ENCODE measurements at regions not wholly inside any gene's neighbourhood (a gene's known extent, or its start where the extent isn't known, plus 50 kb on each side); places are given as distances from the start of the nearest gene placed in this dataset.

GRCh38 chr7:118079369-118079768, 104.6 kb upstream of the LSM8 start:
- no peak for TF ChIP-seq EZH2 (IDR thresholded peaks at IDR 0.05; ENCODE audit: low read length)
- TF ChIP-seq, protein P1, sequence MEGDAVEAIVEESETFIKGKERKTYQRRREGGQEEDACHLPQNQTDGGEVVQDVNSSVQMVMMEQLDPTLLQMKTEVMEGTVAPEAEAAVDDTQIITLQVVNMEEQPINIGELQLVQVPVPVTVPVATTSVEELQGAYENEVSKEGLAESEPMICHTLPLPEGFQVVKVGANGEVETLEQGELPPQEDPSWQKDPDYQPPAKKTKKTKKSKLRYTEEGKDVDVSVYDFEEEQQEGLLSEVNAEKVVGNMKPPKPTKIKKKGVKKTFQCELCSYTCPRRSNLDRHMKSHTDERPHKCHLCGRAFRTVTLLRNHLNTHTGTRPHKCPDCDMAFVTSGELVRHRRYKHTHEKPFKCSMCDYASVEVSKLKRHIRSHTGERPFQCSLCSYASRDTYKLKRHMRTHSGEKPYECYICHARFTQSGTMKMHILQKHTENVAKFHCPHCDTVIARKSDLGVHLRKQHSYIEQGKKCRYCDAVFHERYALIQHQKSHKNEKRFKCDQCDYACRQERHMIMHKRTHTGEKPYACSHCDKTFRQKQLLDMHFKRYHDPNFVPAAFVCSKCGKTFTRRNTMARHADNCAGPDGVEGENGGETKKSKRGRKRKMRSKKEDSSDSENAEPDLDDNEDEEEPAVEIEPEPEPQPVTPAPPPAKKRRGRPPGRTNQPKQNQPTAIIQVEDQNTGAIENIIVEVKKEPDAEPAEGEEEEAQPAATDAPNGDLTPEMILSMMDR (optimal IDR thresholded peaks at IDR 0.05 in 1 of 3, IDR thresholded peaks at IDR 0.05 in 1 of 3, conservative IDR thresholded peaks at IDR 0.05 in 1 of 3; ENCODE audit: extremely low read depth in 1 of 3, insufficient read depth in 2 of 3, low read length in 3 of 3) = no peak
- dilution Hi-C loops (cut with MboI; ENCODE audit: extremely low pct_ligation_motif_present, low sequenced_read_pairs) = no loop called here
- Histone ChIP-seq H3K27ac (ENCODE audit: control insufficient read depth, insufficient read depth, low read length) (peak overlapping the region; percentile 68), H3K9ac (ENCODE audit: control insufficient read depth, extremely low read depth, insufficient read depth, low read length) (no peak overlapping the region), H3K4me1 (ENCODE audit: control insufficient read depth, extremely low read depth, insufficient read depth, low read length) (peaks cover 44% of the 10 kb centered on the region), H3K9me3 (ENCODE audit: control insufficient read depth, low read depth, low read length) (no peaks in the 10 kb centered on the region), H2AFZ (ENCODE audit: control insufficient read depth, low read length) (no peak overlapping the region), H3K27me3 (ENCODE audit: control insufficient read depth, extremely low read depth, insufficient read depth, low read length) (no peaks in the 10 kb centered on the region), H3K9me1 (ENCODE audit: control insufficient read depth, extremely low read depth, insufficient read depth, low read length) (no peaks in the 10 kb centered on the region), H4K20me1 (ENCODE audit: control insufficient read depth, extremely low read depth, insufficient read depth, low read length) (no peaks in the 10 kb centered on the region), H3K4me3 (ENCODE audit: control insufficient read depth in 2 of 3, extremely low read depth in 1 of 3, insufficient read depth in 2 of 3, low read depth in 1 of 3, low read length in 3 of 3) (no peak overlapping the region), H3K4me2 (ENCODE audit: control insufficient read depth, extremely low read depth, insufficient read depth, low read depth, low read length) (peak overlapping the region; percentile 61), H3K79me2 (ENCODE audit: control insufficient read depth, insufficient read depth, low read length) (no peaks in the 10 kb centered on the region), H3K36me3 (ENCODE audit: control insufficient read depth in 2 of 2, extremely low read depth in 1 of 2, insufficient read depth in 2 of 2, low read length in 2 of 2) (no peaks in the 10 kb centered on the region)
- DNase-seq (ENCODE audit: low read depth, low spot score) (no peak), FAIRE-seq (peak; percentile 52)

GRCh38 chr7:118080947-118081346, 103.0 kb upstream of the LSM8 start:
- Histone ChIP-seq H3K4me3 (ENCODE audit: control insufficient read depth in 2 of 3, extremely low read depth in 1 of 3, insufficient read depth in 2 of 3, low read depth in 1 of 3, low read length in 3 of 3) (no peak overlapping the region), H3K27me3 (ENCODE audit: control insufficient read depth, extremely low read depth, insufficient read depth, low read length) (no peaks in the 10 kb centered on the region), H3K4me2 (ENCODE audit: control insufficient read depth, extremely low read depth, insufficient read depth, low read depth, low read length) (peak overlapping the region; percentile 49), H3K9me3 (ENCODE audit: control insufficient read depth, low read depth, low read length) (no peaks in the 10 kb centered on the region), H3K36me3 (ENCODE audit: control insufficient read depth in 2 of 2, extremely low read depth in 1 of 2, insufficient read depth in 2 of 2, low read length in 2 of 2) (no peaks in the 10 kb centered on the region), H3K79me2 (ENCODE audit: control insufficient read depth, insufficient read depth, low read length) (no peaks in the 10 kb centered on the region), H3K27ac (ENCODE audit: control insufficient read depth, insufficient read depth, low read length) (peak overlapping the region; percentile 68), H2AFZ (ENCODE audit: control insufficient read depth, low read length) (peak overlapping the region; percentile 7), H3K9ac (ENCODE audit: control insufficient read depth, extremely low read depth, insufficient read depth, low read length) (peak overlapping the region; percentile 11), H4K20me1 (ENCODE audit: control insufficient read depth, extremely low read depth, insufficient read depth, low read length) (no peaks in the 10 kb centered on the region), H3K9me1 (ENCODE audit: control insufficient read depth, extremely low read depth, insufficient read depth, low read length) (no peaks in the 10 kb centered on the region), H3K4me1 (ENCODE audit: control insufficient read depth, extremely low read depth, insufficient read depth, low read length) (peaks cover 40% of the 10 kb centered on the region)
- TF ChIP-seq EZH2 (IDR thresholded peaks at IDR 0.05; ENCODE audit: low read length) = no peak
- FAIRE-seq (peak; percentile 92), DNase-seq (ENCODE audit: low read depth, low spot score) (peak; percentile 85)
- dilution Hi-C loops (cut with MboI; ENCODE audit: extremely low pct_ligation_motif_present, low sequenced_read_pairs) = no loop called here

GRCh38 chr7:118082506-118082905, 101.5 kb upstream of the LSM8 start:
- no peak for TF ChIP-seq EZH2 (IDR thresholded peaks at IDR 0.05; ENCODE audit: low read length)
- TF ChIP-seq, protein P1 (optimal IDR thresholded peaks at IDR 0.05 in 1 of 3, IDR thresholded peaks at IDR 0.05 in 1 of 3, conservative IDR thresholded peaks at IDR 0.05 in 1 of 3; ENCODE audit: extremely low read depth in 1 of 3, insufficient read depth in 2 of 3, low read length in 3 of 3) = no peak
- Histone ChIP-seq H3K4me3 (ENCODE audit: control insufficient read depth in 2 of 3, extremely low read depth in 1 of 3, insufficient read depth in 2 of 3, low read depth in 1 of 3, low read length in 3 of 3) (no peak overlapping the region), H3K27me3 (ENCODE audit: control insufficient read depth, extremely low read depth, insufficient read depth, low read length) (no peaks in the 10 kb centered on the region), H4K20me1 (ENCODE audit: control insufficient read depth, extremely low read depth, insufficient read depth, low read length) (no peaks in the 10 kb centered on the region), H3K9me1 (ENCODE audit: control insufficient read depth, extremely low read depth, insufficient read depth, low read length) (no peaks in the 10 kb centered on the region), H3K36me3 (ENCODE audit: control insufficient read depth in 2 of 2, extremely low read depth in 1 of 2, insufficient read depth in 2 of 2, low read length in 2 of 2) (no peaks in the 10 kb centered on the region), H3K79me2 (ENCODE audit: control insufficient read depth, insufficient read depth, low read length) (no peaks in the 10 kb centered on the region), H3K9ac (ENCODE audit: control insufficient read depth, extremely low read depth, insufficient read depth, low read length) (no peak overlapping the region), H3K4me1 (ENCODE audit: control insufficient read depth, extremely low read depth, insufficient read depth, low read length) (peaks cover 30% of the 10 kb centered on the region), H3K27ac (ENCODE audit: control insufficient read depth, insufficient read depth, low read length) (no peak overlapping the region), H2AFZ (ENCODE audit: control insufficient read depth, low read length) (no peak overlapping the region), H3K4me2 (ENCODE audit: control insufficient read depth, extremely low read depth, insufficient read depth, low read depth, low read length) (no peak overlapping the region), H3K9me3 (ENCODE audit: control insufficient read depth, low read depth, low read length) (no peaks in the 10 kb centered on the region)
- DNase-seq (ENCODE audit: low read depth, low spot score) (no peak), FAIRE-seq (no peak)
- dilution Hi-C loops (cut with MboI; ENCODE audit: extremely low pct_ligation_motif_present, low sequenced_read_pairs) = no loop called here

Data from keratinocyte (primary cell).